ENCODE measurements at regions not wholly inside any gene's neighbourhood (a gene's known extent, or its start where the extent isn't known, plus 50 kb on each side); places are given as distances from the start of the nearest gene placed in this dataset.

- TF ChIP-seq EGR1 (IDR thresholded peaks at IDR 0.05): no peak
- TF ChIP-seq TAF1 (IDR thresholded peaks at IDR 0.05; ENCODE audit: low read depth): no peak
- no peak for TF ChIP-seq YY1 (IDR thresholded peaks at IDR 0.05; ENCODE audit: low read depth)
- TF ChIP-seq, protein P1, sequence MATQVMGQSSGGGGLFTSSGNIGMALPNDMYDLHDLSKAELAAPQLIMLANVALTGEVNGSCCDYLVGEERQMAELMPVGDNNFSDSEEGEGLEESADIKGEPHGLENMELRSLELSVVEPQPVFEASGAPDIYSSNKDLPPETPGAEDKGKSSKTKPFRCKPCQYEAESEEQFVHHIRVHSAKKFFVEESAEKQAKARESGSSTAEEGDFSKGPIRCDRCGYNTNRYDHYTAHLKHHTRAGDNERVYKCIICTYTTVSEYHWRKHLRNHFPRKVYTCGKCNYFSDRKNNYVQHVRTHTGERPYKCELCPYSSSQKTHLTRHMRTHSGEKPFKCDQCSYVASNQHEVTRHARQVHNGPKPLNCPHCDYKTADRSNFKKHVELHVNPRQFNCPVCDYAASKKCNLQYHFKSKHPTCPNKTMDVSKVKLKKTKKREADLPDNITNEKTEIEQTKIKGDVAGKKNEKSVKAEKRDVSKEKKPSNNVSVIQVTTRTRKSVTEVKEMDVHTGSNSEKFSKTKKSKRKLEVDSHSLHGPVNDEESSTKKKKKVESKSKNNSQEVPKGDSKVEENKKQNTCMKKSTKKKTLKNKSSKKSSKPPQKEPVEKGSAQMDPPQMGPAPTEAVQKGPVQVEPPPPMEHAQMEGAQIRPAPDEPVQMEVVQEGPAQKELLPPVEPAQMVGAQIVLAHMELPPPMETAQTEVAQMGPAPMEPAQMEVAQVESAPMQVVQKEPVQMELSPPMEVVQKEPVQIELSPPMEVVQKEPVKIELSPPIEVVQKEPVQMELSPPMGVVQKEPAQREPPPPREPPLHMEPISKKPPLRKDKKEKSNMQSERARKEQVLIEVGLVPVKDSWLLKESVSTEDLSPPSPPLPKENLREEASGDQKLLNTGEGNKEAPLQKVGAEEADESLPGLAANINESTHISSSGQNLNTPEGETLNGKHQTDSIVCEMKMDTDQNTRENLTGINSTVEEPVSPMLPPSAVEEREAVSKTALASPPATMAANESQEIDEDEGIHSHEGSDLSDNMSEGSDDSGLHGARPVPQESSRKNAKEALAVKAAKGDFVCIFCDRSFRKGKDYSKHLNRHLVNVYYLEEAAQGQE (IDR thresholded peaks at IDR 0.05; ENCODE audit: low read depth): no peak
- TF ChIP-seq FOXM1 (IDR thresholded peaks at IDR 0.05; ENCODE audit: borderline replicate concordance, low read depth): no peak
- no peak for TF ChIP-seq RAD21 (IDR thresholded peaks at IDR 0.05; ENCODE audit: low read depth)
- no peak for TF ChIP-seq CEBPB (IDR thresholded peaks at IDR 0.05)
- TF ChIP-seq EP300 (IDR thresholded peaks at IDR 0.05; ENCODE audit: borderline replicate concordance): no peak
- TF ChIP-seq, protein P2, sequence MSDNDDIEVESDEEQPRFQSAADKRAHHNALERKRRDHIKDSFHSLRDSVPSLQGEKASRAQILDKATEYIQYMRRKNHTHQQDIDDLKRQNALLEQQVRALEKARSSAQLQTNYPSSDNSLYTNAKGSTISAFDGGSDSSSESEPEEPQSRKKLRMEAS (IDR thresholded peaks at IDR 0.05): no peak
These were observed 105.8 kb upstream of the KLF6 start for GRCh38 chr10:3890602-3891352.

Data from Ishikawa (cell line).